Retinal pigment epithelial cell (primary cell): ENCODE measurements at regions not wholly inside any gene's neighbourhood (a gene's known extent, or its start where the extent isn't known, plus 50 kb on each side); places are given as distances from the start of the nearest gene placed in this dataset.

Experiments used
- DNase-seq: peaks from one replicate; pipeline ENCODE4 v3.0.0-alpha.2; 2010; ENCODE audit warnings: low read depth
- H3K4me3 ChIP-seq: 2 replicates; pipeline ENCODE4 v1.5.1; 2011; ENCODE audit warnings: mild to moderate bottlenecking, low read length, control low read depth, moderate library complexity
- TF ChIP-seq, protein P1 (sequence below): conservative IDR thresholded peaks from 2 replicates; pipeline ENCODE4 v1.5.1; 2011; ENCODE audit warnings: low read depth, low read length, control low read depth, inconsistent platforms

DNA sequence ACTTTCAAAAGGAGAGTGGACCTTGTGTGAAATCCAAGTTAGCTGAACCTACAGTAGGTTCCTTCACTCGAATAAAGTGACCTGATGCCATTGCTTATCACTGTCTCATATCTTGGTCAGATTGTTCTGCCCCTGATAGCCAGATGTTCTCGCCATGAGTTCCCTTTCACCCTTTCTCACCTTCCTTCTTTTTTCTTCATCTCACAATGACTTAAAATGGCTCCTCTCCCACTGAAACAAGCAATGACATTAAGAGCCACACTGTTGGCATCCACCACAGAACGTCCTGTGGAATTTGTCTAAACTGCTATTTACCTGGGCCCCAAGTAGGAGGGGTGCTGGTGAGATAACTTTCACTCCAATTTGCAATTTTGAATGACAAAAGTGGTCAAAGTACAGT, 227.6 kb upstream of the PPP1R2C start:
- TF ChIP-seq, protein P1, sequence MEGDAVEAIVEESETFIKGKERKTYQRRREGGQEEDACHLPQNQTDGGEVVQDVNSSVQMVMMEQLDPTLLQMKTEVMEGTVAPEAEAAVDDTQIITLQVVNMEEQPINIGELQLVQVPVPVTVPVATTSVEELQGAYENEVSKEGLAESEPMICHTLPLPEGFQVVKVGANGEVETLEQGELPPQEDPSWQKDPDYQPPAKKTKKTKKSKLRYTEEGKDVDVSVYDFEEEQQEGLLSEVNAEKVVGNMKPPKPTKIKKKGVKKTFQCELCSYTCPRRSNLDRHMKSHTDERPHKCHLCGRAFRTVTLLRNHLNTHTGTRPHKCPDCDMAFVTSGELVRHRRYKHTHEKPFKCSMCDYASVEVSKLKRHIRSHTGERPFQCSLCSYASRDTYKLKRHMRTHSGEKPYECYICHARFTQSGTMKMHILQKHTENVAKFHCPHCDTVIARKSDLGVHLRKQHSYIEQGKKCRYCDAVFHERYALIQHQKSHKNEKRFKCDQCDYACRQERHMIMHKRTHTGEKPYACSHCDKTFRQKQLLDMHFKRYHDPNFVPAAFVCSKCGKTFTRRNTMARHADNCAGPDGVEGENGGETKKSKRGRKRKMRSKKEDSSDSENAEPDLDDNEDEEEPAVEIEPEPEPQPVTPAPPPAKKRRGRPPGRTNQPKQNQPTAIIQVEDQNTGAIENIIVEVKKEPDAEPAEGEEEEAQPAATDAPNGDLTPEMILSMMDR: no peak
- no peak for DNase-seq
- H3K4me3 ChIP-seq: no peak overlapping the region

GRCh38 chrX:43008356-43008755, 230.4 kb upstream of the PPP1R2C start:
- DNase-seq: no peak
- TF ChIP-seq, protein P1: no peak
- H3K4me3 ChIP-seq: no peak overlapping the region

DNA sequence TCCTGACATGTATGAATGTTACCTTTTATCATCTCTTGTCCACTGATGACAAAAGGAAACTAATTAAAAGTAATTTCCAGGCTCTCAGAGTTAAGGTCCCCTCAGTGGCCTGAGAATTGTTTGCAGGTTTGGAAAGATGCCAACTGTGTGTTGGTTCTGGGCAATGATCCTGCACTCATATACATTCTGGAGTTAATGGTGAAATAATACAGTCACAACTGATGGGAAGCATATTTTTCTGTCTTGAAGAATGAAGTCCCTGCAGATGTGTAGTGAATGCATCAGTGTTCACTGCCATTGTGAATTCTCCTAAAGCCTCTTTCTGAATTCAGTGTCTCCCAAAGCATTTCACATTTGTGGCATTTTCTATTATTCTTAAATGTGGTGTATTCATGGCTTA, 238.1 kb upstream of the PPP1R2C start:
- TF ChIP-seq, protein P1: no peak

GRCh38 chrX:43018031-43018430, 240.1 kb upstream of the PPP1R2C start:
- no peak for DNase-seq
- TF ChIP-seq, protein P1: no peak
- no peak overlapping the region for H3K4me3 ChIP-seq

More for the DNA sequence above, 238.1 kb upstream of the PPP1R2C start:
- no peak overlapping the region for H3K4me3 ChIP-seq
- no peak for DNase-seq

DNA sequence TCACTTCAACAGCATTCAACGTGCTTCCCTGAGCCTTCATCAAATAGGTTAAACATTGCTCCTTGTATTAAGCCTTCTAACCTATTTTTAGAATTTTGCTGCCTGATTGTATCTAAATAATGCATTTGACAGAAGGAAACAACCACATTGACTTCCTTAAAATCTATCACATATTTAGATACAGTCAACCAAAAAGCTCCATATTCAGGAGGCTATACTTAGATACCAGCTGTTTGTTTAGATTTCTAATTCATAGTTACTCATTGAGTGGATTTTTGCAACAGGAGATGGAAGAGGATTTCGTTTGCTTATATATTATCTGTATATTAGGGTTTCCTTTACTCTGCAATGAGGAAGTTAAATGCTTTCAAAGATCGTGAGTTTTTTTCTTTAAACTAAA, 241.1 kb upstream of the PPP1R2C start:
- H3K4me3 ChIP-seq: no peak overlapping the region
- DNase-seq: no peak
- TF ChIP-seq, protein P1: no peak

GRCh38 chrX:43025806-43026315, 247.9 kb upstream of the PPP1R2C start:
- DNase-seq: no peak
- no peak overlapping the region for H3K4me3 ChIP-seq
- TF ChIP-seq, protein P1: no peak

GRCh38 chrX:43064096-43064495, 286.1 kb upstream of the PPP1R2C start:
- no peak for DNase-seq
- TF ChIP-seq, protein P1: no peak
- H3K4me3 ChIP-seq: no peak overlapping the region
